GM12891 (cell line): ENCODE measurements at regions not wholly inside any gene's neighbourhood (a gene's known extent, or its start where the extent isn't known, plus 50 kb on each side); places are given as distances from the start of the nearest gene placed in this dataset.

Source experiments
- POLR2AphosphoS5 ChIP-seq: IDR thresholded peaks from 2 replicates; pipeline ENCODE4 v1.6.1; 2011; ENCODE audit warnings: low read depth, low read length, control low read depth
- TAF1 ChIP-seq: IDR thresholded peaks from 2 replicates; pipeline ENCODE4 v1.6.1; 2011; ENCODE audit warnings: low read depth, low read length, control low read depth

- TF ChIP-seq POLR2AphosphoS5 (no peak), TAF1 (no peak)
These were observed 276.1 kb downstream of the PTBP2 start for GRCh38 chr1:96997717-96998116.
